GM21447 (cell line): ENCODE measurements at regions not wholly inside any gene's neighbourhood (a gene's known extent, or its start where the extent isn't known, plus 50 kb on each side); places are given as distances from the start of the nearest gene placed in this dataset.
"Not testable (repeated sequence)": the region's sequence is repeated elsewhere in the genome, so short reads cannot be mapped to it uniquely, and the experiment has no call there.

Experiments used
- ATAC-seq: cut with Tn5 transposase; IDR thresholded peaks from one replicate; pipeline ENCODE4 v1.9.1; 2021; ENCODE audit not compliant: unreplicated experiment

DNA sequence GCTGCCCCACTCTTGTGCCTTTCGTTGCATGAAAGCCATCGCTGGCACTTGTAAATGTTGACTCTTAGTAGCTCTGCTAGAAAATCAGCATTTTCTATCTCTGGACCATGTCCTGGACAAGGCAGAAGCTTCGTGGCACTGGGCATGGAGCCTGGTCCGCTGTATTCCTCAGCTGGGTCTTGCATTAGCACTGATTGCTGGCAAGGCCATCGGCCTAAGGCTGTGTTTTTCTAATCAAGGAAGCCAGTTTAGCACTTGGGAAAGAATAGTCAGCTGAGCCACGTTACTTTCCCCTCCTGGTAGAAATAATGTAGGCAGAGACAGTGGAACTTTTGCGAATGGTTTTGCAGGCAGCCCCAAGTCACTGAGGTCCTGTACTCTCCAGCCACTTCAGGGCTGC lies 180.2 kb upstream of the EOLA2 start:
- ATAC-seq = no peak

GRCh38 chrX:150119323-150119722 lies 181.0 kb upstream of the EOLA2 start:
- no peak for ATAC-seq

DNA sequence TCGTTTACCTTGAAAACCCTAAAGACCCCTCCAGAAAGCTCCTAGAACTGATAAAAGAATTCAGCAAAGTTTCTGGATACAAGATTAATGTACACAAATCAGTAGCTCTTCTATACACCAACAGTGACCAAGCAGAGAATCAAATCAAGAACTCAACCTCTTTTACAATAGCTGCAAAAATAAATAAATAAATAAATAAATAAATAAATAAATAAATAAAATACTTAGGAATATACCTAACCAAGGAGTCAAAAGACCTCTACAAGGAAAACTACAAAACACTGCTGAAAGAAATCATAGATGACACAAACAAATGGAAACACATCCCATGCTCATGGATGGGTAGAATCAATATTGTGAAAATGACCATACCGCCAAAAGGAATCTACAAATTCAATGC lies 186.8 kb upstream of the EOLA2 start:
- ATAC-seq = not testable (repeated sequence)

DNA sequence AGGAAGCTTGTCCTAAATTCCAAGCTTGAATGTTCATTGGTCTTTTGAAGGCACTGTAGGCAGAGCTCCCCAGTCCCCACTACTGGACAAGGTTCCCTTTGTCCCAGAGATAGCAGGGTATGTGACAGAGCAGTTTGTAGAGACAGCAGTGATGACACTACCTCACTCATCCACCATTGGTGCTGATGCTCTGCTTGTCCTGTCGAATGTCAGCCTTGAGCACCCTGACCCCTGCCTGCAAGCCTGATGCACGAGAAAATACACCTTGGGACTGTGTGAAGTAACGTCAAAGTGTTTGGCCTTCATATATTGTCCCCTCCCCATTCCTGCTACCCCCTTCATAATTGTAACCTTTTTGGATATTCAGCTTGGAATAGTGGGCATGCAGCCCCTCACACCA lies 188.9 kb upstream of the EOLA2 start:
- ATAC-seq = no peak

DNA sequence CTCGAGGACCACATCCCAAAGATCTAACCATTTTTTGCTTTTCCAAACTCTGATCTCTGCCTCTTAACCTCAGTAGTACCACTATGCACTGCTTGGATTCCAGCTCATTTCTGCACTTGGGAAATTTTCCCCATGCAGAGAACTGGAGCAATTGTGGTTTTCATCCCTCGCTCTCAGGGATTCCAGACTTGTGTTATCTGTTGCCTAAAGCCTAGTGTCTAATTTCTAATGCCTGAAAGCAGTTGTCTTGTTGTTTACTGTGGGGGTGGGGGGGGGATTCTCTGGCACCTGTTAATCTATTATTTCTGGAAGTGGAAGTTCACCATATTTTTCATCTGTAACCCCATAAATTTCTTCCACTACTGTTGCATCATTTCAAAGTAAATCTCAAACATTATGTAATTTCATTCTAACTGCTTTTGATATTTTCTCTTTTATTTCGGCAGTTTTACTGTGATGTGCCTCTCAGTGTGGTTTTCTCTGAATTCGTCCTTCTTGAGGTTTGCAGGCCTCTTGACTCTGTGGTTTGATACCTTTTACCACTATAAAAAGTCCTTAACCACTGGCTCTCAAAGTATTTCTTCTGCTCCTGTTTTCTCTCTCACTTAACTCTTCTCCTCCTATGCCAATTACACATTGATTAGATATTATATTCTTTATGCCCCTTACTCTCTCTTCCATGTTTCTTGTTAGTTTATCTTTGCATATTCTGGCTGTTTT lies 205.6 kb upstream of the EOLA2 start:
- no peak for ATAC-seq

DNA sequence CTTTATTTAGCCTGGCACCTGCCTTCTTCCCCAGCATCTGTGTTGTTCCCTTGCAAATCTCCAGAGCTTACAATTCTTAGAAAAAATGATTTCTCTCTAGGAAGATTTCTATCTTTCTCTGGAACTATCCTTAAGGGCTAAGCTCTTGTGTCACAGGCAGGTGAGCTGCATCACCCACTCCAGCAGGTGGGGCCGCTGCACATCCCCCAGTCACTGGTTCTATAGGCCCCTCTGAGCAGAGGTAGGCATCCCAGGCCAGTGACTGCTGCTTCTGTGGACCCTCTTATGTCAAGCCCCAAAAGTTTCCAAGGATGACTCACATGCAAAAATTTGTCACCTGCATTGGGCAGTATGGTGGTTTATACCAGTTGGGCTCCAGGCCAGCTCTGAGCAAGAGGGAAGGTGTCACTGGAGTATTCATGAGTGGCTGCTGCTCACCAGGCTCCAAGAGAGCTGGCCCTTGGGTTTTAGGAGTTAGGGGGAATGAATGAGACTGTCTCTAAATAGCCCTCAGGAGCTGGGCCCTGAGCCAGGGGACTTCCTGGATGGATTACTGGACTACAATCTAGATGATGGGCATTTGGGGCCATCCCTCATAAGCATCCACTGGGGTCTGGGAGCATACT lies 208.1 kb upstream of the EOLA2 start:
- no peak for ATAC-seq

DNA sequence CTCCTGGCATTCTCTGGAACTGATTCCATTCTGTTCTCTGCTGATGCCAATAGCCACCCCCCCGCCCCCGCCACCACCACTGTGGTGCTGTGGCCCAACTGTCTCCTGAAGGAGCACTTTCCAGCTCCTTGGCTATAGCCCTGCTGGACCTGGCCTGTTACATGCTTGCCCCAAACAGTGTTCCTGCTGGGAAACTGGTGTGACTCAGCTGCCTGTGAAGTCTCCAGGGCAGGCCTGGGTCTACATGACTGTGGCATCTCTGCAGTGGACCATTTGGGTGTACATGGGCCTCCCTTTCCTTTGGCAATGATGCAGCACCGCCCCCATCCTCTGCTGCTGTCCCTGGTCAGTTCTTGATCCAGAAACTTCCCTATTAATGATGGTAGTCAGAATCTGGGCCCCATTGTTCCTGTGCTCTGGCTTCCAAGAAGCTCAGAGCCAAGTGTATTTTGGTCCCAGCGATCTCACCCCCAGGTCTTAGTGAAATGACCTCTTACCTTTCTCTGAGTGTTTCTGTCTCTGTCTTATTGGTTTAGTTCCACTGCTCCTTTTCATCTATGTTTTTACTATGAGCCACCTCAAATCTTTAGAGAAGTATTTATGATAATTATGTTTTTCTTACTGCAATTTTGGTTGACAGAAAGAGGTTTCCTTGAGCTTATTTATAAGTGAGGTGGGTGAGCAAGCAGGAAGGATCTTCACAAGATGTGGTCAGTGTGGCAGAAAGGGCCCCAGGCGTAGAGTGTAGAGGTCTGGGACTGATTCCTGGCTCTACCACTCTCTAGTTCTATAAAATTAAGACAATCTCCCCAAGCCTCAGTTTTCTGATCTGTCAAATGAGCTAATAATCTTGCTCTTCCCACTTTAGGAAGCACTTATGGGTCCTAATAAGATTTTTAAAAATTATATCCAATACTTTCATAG lies 210.7 kb upstream of the EOLA2 start:
- ATAC-seq = no peak

GRCh38 chrX:150150076-150150779 lies 211.9 kb upstream of the EOLA2 start:
- ATAC-seq = no peak

- ATAC-seq = no peak
Measured at GRCh38 chrX:150150780-150151125, 212.4 kb upstream of the MAMLD1 start.

DNA sequence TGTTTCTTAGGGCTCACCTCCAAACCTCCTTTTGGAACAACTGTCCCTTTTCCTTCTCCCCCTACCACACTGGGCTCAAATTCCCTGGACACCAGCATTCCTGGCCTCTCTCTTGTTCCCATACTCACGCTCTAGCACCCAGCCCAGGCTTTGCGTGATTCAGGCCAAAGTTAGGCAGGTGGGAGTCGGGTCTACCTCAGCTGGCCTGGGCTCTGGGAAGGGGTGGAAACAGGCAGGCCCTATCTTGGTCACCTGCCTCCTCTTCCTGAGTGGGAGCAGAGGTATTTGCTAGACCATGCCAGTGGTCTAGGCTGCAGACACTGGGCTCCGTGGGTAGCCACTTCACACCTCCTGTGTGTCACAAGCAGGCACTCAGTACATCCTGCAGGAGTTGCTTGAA lies 211.1 kb upstream of the MAMLD1 start:
- no peak for ATAC-seq

GRCh38 chrX:150152546-150152945 lies 210.6 kb upstream of the MAMLD1 start:
- ATAC-seq = no peak

DNA sequence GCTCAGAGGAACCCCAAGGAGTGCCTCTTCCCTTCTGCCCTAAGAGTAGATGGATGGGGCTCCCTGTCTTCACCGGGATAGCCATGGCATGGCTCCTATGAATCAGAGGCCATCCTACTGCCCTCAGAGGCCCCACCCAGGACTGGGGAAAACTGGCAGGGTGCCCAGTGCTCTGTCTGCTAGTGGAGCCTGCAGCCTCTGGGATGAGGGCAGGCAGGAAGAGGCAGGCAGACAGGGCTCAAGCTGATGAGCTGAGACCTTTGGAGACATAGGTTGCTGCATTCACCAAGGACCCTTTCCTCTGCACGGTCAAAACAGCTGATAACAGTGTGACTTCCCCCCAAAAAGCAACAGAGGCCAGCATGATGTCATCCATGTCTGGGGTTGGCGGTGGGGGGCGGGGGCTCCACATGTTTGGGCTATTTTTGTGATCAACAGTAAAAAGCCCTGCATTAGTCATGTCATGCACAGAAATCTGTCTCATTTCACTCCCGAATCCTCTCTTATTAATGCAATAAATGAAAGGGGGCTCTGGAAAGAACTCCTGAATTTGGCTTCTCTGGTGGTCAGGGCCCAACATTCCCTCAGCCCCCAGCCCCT lies 207.6 kb upstream of the MAMLD1 start:
- no peak for ATAC-seq

- ATAC-seq = no peak
Measured at GRCh38 chrX:150156615-150157014, 206.5 kb upstream of the MAMLD1 start.

DNA sequence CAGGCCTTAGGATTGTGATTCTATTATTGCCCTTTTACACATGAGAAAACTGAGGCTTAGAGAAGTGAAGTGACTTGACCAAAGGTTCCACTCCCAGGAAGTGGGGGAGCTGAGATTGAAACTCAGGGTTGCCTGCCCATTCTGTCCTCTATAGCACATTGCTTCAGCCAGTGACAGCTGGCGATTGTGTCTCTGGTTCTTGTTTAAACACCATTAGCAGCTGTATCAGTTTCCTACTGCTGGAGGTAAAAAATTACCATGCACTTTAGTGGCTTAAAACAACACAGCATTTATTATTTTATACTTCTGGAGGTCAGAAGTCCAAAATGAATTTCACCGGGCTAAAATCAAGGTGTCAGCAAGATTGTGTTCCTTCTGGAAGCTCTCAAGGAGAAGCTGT lies 205.8 kb upstream of the MAMLD1 start:
- no peak for ATAC-seq

DNA sequence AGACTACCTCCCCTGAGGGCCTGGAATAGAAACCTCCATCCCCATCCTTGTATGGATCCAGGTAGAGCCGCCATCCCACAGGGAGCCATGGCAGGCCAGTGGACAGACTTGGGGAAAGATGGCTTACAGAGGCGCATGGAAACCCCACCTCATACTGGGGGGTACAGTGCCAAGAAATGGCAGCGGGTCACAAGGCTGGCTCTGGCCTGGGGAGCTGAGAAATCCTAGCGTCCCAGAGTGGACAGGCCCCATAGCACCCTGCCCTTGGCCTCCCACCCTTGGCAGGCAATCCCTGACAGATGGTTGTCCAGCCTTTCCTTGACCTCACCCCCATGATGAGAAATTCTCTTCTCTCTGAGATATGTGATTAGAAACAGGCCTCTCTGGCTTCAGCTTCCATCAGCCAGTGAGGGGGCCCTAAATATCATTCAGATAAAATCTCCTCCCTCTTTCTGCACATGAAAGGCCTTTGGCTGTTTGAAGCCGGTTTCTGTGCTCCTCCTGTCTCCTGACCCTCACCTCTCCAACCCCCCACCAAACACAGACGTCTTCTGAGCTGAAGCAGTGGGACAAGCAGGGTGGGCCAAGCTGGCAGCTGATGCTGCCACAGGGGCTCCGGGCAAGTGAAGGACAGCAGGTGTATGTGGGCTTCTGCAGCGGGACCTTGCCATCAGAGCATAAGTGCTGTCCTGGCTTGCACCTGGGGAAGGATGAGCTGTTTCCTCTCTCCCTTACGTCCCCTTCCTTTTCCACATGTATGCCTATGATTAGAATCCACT lies 204.4 kb upstream of the MAMLD1 start:
- no peak for ATAC-seq

DNA sequence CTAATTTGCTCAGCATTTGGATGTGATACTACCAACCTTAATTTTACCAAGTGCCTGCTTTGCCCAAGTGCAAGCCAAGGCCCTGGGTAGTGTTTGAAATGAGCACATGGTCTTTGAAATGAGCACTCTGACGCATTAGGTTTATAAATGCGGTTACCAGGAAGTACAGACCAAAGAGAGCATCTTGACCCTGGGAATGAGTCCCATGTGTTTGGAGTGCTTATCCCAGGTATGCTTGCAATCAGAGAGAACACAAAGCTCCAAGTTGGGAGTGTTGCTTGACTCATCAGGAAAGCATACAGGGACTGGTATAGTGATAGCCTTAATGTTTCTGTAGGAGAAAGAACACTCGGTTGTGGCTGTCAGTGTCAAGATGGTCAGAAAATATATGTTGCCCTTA lies 203.6 kb upstream of the MAMLD1 start:
- ATAC-seq = no peak

DNA sequence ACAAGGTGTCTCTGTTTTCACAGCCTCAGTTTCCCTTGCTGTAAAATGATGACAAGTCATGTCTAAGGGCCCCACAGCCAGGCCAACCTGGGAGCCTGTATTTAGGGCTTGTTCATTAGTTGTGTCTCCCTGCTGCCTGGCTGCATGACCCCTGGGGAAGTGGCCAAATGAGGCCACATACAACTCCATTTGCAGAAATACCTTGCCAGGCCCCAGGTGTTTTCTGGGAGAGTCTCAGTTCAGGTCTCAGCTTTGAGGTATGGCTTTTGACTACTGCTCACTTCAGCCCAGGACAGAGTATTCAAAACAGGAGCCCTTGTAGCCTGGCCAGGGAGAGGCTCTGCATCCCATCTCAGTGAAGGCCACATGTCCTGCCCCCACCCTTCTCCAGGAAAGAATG lies 202.5 kb upstream of the MAMLD1 start:
- no peak for ATAC-seq

- ATAC-seq = no peak
Measured at GRCh38 chrX:150161193-150161592, 201.9 kb upstream of the MAMLD1 start.

- ATAC-seq = no peak
Measured at GRCh38 chrX:150162141-150162540, 201.0 kb upstream of the MAMLD1 start.

GRCh38 chrX:150163221-150163930 lies 199.7 kb upstream of the MAMLD1 start:
- no peak for ATAC-seq
